ENCODE measurements at regions not wholly inside any gene's neighbourhood (a gene's known extent, or its start where the extent isn't known, plus 50 kb on each side); places are given as distances from the start of the nearest gene placed in this dataset.

DNA sequence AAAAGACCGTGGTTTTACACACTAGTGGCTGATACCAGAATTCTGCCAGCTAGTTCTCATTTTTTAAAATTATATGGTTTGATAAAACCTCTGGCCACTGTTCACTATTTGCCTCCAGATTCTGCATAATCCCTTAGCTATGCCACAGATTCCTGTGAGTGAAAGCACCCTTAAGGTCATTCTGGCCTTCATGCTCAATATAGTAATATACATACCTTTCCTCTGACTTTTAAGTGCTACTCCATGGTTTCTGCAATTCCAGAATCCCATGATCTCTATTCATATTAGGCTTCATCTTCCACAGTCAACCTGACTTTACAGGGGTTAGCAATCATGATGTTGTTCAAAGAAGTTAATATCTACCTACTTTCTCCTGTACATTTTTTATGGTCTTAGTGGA lies 274.1 kb upstream of the EDNRB start:
- TF ChIP-seq TEAD4 (IDR thresholded peaks at IDR 0.05) (no peak), ZBTB7A (IDR thresholded peaks at IDR 0.05; ENCODE audit: low read depth) (no peak), TCF12 (IDR thresholded peaks at IDR 0.05; ENCODE audit: low read depth) (no peak), EP300 (IDR thresholded peaks at IDR 0.05; ENCODE audit: borderline replicate concordance) (no peak), YY1 (IDR thresholded peaks at IDR 0.05; ENCODE audit: low read depth) (no peak), TAF1 (IDR thresholded peaks at IDR 0.05; ENCODE audit: low read depth) (no peak)
- TF ChIP-seq, protein P1, sequence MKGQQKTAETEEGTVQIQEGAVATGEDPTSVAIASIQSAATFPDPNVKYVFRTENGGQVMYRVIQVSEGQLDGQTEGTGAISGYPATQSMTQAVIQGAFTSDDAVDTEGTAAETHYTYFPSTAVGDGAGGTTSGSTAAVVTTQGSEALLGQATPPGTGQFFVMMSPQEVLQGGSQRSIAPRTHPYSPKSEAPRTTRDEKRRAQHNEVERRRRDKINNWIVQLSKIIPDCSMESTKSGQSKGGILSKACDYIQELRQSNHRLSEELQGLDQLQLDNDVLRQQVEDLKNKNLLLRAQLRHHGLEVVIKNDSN (IDR thresholded peaks at IDR 0.05) = no peak
- TF ChIP-seq, protein P2, sequence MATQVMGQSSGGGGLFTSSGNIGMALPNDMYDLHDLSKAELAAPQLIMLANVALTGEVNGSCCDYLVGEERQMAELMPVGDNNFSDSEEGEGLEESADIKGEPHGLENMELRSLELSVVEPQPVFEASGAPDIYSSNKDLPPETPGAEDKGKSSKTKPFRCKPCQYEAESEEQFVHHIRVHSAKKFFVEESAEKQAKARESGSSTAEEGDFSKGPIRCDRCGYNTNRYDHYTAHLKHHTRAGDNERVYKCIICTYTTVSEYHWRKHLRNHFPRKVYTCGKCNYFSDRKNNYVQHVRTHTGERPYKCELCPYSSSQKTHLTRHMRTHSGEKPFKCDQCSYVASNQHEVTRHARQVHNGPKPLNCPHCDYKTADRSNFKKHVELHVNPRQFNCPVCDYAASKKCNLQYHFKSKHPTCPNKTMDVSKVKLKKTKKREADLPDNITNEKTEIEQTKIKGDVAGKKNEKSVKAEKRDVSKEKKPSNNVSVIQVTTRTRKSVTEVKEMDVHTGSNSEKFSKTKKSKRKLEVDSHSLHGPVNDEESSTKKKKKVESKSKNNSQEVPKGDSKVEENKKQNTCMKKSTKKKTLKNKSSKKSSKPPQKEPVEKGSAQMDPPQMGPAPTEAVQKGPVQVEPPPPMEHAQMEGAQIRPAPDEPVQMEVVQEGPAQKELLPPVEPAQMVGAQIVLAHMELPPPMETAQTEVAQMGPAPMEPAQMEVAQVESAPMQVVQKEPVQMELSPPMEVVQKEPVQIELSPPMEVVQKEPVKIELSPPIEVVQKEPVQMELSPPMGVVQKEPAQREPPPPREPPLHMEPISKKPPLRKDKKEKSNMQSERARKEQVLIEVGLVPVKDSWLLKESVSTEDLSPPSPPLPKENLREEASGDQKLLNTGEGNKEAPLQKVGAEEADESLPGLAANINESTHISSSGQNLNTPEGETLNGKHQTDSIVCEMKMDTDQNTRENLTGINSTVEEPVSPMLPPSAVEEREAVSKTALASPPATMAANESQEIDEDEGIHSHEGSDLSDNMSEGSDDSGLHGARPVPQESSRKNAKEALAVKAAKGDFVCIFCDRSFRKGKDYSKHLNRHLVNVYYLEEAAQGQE (IDR thresholded peaks at IDR 0.05; ENCODE audit: low read depth) = no peak

DNA sequence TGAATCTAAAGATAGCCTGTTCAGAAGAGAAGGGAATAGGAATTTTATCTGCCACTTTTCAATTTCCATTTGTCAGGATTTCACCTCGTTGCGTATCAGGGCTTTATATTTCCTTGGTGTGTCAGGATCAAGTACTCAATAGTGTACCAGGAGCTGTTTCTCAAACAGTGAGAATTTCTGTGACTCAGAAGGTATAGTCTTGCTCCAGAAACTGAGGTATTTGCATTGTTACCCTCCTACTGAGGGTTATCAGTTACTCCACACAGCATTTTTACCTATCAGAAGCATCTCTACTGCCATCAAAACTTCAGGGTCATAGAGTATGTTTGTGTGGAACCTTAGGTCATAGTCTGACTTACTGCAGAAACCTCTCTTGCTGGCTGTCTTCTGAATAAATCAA lies 271.7 kb upstream of the EDNRB start:
- TF ChIP-seq, protein P3, sequence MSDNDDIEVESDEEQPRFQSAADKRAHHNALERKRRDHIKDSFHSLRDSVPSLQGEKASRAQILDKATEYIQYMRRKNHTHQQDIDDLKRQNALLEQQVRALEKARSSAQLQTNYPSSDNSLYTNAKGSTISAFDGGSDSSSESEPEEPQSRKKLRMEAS (IDR thresholded peaks at IDR 0.05) = no peak
- TF ChIP-seq CEBPB (IDR thresholded peaks at IDR 0.05) (no peak), TCF12 (IDR thresholded peaks at IDR 0.05; ENCODE audit: low read depth) (no peak)

DNA sequence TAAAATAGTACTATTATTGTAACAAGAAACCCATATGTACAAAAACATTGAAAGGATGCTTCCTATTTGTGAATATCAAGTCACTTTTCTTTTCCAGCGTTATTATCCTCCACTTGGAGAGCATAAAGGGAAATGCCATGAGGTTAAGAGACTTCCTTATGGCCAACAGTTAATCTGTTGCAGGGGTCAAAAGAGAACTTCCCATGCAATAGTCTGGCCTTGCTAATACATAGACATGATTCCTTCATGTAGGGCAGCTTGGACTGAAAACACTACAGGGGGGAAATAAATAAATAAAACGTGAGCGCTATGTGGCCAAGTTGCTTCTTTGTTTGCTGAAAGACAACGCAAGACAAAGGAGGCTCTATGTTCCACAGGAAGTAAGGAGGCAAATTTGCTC lies 269.1 kb upstream of the EDNRB start:
- TF ChIP-seq, protein P1 (IDR thresholded peaks at IDR 0.05) = no peak
- TF ChIP-seq, protein P2 (IDR thresholded peaks at IDR 0.05; ENCODE audit: low read depth) = no peak
- TF ChIP-seq ZBTB7A (IDR thresholded peaks at IDR 0.05; ENCODE audit: low read depth) (no peak), CREB1 (IDR thresholded peaks at IDR 0.05; ENCODE audit: low read depth) (no peak), TCF12 (IDR thresholded peaks at IDR 0.05; ENCODE audit: low read depth) (no peak), TEAD4 (IDR thresholded peaks at IDR 0.05) (no peak), EP300 (IDR thresholded peaks at IDR 0.05; ENCODE audit: borderline replicate concordance) (no peak), NFIC (IDR thresholded peaks at IDR 0.05) (no peak), RAD21 (IDR thresholded peaks at IDR 0.05; ENCODE audit: low read depth) (no peak), FOXM1 (IDR thresholded peaks at IDR 0.05; ENCODE audit: borderline replicate concordance, low read depth) (no peak), YY1 (IDR thresholded peaks at IDR 0.05; ENCODE audit: low read depth) (no peak), TAF1 (IDR thresholded peaks at IDR 0.05; ENCODE audit: low read depth) (no peak), CEBPB (IDR thresholded peaks at IDR 0.05) (no peak), EGR1 (IDR thresholded peaks at IDR 0.05) (no peak)
- TF ChIP-seq, protein P3 (IDR thresholded peaks at IDR 0.05) = no peak

DNA sequence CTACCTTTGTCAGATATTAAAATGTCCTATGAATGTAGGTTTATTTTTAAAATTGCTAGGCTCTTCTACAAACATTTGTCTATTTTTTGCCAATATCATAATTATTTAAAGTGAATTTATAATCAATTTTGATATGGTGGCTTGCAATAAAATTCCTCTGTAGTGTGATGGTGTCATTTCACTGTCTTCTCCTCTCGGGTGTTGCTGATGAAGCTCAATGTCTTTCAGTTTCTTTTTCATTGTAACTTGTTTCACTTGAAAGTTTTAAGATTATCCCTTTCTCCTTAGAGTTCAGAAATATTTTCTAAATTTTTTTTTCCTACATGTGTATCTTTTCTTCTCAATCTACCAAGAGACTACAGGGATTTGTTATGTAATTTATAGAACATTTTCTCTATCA lies 267.1 kb upstream of the EDNRB start:
- no peak for TF ChIP-seq CEBPB (IDR thresholded peaks at IDR 0.05)
- no peak for TF ChIP-seq NFIC (IDR thresholded peaks at IDR 0.05)
- TF ChIP-seq EP300 (IDR thresholded peaks at IDR 0.05; ENCODE audit: borderline replicate concordance) = no peak
- no peak for TF ChIP-seq FOXM1 (IDR thresholded peaks at IDR 0.05; ENCODE audit: borderline replicate concordance, low read depth)
- no peak for TF ChIP-seq YY1 (IDR thresholded peaks at IDR 0.05; ENCODE audit: low read depth)
- no peak for TF ChIP-seq RAD21 (IDR thresholded peaks at IDR 0.05; ENCODE audit: low read depth)
- TF ChIP-seq, protein P3 (IDR thresholded peaks at IDR 0.05) = no peak
- TF ChIP-seq ZBTB7A (IDR thresholded peaks at IDR 0.05; ENCODE audit: low read depth) = no peak
- TF ChIP-seq, protein P2 (IDR thresholded peaks at IDR 0.05; ENCODE audit: low read depth) = no peak
- TF ChIP-seq TAF1 (IDR thresholded peaks at IDR 0.05; ENCODE audit: low read depth) = no peak
- TF ChIP-seq EGR1 (IDR thresholded peaks at IDR 0.05) = no peak
- TF ChIP-seq, protein P1 (IDR thresholded peaks at IDR 0.05) = no peak
- TF ChIP-seq TEAD4 (IDR thresholded peaks at IDR 0.05) = no peak
- no peak for TF ChIP-seq TCF12 (IDR thresholded peaks at IDR 0.05; ENCODE audit: low read depth)
- TF ChIP-seq CREB1 (IDR thresholded peaks at IDR 0.05; ENCODE audit: low read depth) = no peak
